GM12873 (cell line): ENCODE measurements at regions not wholly inside any gene's neighbourhood (a gene's known extent, or its start where the extent isn't known, plus 50 kb on each side); places are given as distances from the start of the nearest gene placed in this dataset.

Experiments used
- TF ChIP-seq, protein P1 (sequence below): IDR thresholded peaks from 2 replicates; pipeline ENCODE4 v1.5.1; 2012; ENCODE audit warnings: low read depth, mild to moderate bottlenecking, moderate library complexity, low read length, control low read depth; ENCODE audit not compliant: insufficient read depth; ENCODE audit errors: missing control alignments

DNA sequence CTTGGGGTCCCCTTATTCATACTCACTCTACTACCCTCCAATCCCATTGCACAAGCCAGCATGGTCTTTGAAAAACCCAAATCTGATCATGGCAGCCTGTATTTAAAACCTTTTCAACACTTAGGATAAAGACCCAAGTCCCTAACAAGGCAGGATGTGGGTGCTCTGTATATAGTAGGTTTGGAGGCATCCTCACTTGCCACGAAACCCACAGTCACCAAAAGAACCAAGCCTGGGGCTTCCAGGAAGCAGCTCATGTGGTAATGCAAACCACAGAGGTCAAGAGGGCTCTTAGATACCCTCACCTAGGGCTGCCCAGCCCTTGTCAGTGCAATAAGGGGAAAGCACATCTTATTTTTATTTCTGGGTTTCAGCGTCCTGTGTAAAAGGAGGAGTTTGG is 218.6 kb upstream of the ASIC2 start:
- TF ChIP-seq, protein P1, sequence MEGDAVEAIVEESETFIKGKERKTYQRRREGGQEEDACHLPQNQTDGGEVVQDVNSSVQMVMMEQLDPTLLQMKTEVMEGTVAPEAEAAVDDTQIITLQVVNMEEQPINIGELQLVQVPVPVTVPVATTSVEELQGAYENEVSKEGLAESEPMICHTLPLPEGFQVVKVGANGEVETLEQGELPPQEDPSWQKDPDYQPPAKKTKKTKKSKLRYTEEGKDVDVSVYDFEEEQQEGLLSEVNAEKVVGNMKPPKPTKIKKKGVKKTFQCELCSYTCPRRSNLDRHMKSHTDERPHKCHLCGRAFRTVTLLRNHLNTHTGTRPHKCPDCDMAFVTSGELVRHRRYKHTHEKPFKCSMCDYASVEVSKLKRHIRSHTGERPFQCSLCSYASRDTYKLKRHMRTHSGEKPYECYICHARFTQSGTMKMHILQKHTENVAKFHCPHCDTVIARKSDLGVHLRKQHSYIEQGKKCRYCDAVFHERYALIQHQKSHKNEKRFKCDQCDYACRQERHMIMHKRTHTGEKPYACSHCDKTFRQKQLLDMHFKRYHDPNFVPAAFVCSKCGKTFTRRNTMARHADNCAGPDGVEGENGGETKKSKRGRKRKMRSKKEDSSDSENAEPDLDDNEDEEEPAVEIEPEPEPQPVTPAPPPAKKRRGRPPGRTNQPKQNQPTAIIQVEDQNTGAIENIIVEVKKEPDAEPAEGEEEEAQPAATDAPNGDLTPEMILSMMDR, result no peak

DNA sequence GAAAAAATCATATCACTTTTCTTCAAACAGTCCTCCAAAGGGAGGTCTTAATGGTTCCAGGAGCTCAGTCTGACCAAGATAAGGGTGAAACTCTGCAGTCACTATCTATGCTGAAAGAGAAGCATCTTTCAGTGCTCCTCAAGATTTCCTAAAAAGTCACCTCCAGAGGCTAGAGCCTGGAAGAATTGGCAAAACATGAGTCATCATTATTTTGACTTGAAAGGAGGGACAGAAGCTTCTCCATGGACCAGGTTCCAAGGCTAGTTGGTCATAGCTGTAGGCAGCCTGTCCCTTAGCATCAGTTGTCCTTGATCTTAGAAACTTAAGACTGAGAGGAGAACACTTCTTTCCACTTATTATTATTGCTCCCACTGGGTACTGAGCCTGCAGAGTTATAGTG is 219.0 kb upstream of the ASIC2 start:
- TF ChIP-seq, protein P1, result no peak

DNA sequence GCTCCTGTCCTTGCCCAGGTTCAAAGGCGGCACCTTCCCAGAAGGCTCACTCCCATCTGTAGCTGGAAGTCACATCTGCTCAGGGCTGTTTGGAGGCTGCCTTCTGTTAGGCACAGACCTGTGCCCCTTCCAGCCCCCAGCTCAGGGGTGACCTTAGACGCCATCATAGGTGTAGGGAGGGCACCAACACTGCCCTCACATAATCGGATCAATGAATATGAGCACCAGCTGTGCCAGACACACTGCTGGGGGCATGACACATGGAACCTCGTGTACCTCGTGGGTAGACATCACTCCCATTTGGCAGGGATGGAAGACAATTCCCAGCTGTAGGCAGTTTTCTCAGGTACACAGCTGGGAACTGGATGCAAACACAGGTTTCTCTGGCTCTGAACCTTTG is 220.7 kb upstream of the ASIC2 start:
- TF ChIP-seq, protein P1, result no peak

DNA sequence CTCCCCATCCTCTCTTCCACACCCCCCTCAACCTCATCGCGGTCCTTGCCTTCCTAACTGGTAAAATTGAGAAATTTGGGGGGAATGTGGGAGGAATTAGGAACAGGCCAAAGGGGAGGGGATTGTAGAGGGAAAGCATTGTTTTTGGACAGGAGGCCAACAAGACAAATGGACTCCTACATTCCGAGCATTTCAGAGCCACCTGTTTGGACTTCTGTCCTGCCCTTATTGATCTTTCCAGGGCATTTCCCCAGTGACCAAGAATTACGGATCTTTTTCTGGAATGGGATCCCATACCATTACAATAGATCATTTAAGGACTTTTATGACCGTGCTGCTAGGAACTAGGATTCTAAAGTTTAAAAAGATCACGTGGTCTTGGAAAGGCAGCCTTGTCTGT is 221.3 kb upstream of the ASIC2 start:
- TF ChIP-seq, protein P1, result no peak

DNA sequence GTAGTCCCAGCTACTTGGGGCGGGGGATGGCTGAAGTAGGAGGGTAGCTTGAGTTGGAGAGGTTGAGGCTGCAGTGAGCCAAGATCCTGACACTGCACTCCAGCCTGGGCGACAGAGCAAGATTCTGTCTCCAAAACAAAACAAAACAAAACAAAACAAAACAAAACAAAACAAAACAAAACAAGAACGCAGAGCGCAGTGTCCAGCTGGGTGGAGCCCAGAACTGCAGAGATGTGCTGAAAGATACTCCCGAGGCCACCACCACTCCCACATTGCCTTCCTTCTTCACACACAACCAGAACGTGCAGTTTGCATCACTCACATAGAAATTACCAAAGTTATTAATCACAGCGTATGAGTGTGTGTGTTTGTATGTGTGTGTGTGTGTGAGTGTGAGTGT is 222.9 kb upstream of the ASIC2 start:
- TF ChIP-seq, protein P1, result no peak

DNA sequence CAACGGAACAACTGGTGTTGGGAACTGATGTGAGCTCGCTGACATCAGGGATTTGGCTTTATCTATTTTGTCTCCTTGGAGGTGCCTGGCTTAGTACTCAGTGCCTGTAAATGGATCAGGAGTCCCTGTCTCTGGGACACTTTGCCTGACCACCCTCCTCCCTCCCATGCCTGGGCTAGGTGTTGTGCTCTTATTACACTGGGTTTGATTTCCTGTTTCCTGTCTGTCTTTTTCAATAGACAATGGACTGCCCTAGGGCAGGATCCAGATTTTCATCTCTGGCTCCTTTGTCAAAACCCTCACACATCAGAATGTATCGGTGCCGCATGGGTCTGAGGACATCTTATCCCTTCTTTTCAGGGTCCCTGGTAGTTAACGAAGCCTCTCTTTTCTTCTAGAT is 223.6 kb upstream of the ASIC2 start:
- TF ChIP-seq, protein P1, result no peak

DNA sequence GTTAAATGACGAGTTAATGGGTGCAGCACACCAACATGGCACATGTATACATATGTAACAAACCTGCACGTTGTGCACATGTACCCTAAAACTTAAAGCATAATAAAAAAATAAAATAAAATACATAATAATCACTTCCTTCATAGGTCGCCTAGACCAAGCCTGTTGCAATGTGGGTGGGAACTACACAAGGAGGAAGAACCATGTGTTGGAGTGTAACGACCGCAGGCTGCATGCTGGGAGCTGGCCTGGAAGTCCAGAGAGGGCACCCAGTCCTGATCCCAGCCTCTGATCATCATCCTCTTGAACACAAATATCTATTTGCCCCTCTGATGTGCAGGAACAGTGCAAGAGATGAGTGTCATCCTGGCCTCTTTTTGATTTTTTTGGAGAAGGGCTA is 224.7 kb upstream of the ASIC2 start:
- TF ChIP-seq, protein P1, result no peak
